ENCODE measurements at regions not wholly inside any gene's neighbourhood (a gene's known extent, or its start where the extent isn't known, plus 50 kb on each side); places are given as distances from the start of the nearest gene placed in this dataset.

- TF ChIP-seq ZBTB4 (CRISPR knock-in tag; IDR thresholded peaks at IDR 0.05; ENCODE audit: borderline replicate concordance), result no peak
- TF ChIP-seq TFDP1 (CRISPR knock-in tag; IDR thresholded peaks at IDR 0.05; ENCODE audit: borderline replicate concordance), result no peak
- no peak for TF ChIP-seq MNT (IDR thresholded peaks at IDR 0.05)
- no peak for TF ChIP-seq SKIL (CRISPR knock-in tag; IDR thresholded peaks at IDR 0.05; ENCODE audit: borderline replicate concordance)
- no peak for TF ChIP-seq DNMT1 (CRISPR knock-in tag; IDR thresholded peaks at IDR 0.05)
- TF ChIP-seq NCOA1 (CRISPR knock-in tag; IDR thresholded peaks at IDR 0.05), result no peak
- TF ChIP-seq LRRFIP1 (CRISPR knock-in tag; conservative IDR thresholded peaks at IDR 0.05), result no peak
- TF ChIP-seq MIER3 (CRISPR knock-in tag; IDR thresholded peaks at IDR 0.05; ENCODE audit: borderline replicate concordance), result no peak
- TF ChIP-seq RFX1 (IDR thresholded peaks at IDR 0.05), result no peak
- no peak for TF ChIP-seq ZNF792 (CRISPR knock-in tag; IDR thresholded peaks at IDR 0.05)
- no peak for TF ChIP-seq ARNTL (CRISPR knock-in tag; IDR thresholded peaks at IDR 0.05)
Observed at GRCh38 chr7:114033475-114033874, 114.7 kb upstream of the PPP1R3A start (continued).
